ENCODE measurements at regions not wholly inside any gene's neighbourhood (a gene's known extent, or its start where the extent isn't known, plus 50 kb on each side); places are given as distances from the start of the nearest gene placed in this dataset.

GRCh38 chr4:14524276-14524675 is 478.0 kb upstream of the CPEB2 start:
- no peak overlapping the region for H3K4me3 Mint-ChIP-seq
- no peaks in the 10 kb centered on the region for H3K4me1 Mint-ChIP-seq (ENCODE audit: low read depth)
- no peak overlapping the region for H3K27ac Mint-ChIP-seq
- H3K9me3 Mint-ChIP-seq, result peaks cover 12% of the 10 kb centered on the region
- no peaks in the 10 kb centered on the region for H3K27me3 Mint-ChIP-seq
- intact Hi-C loops (cut with micrococcal nuclease), result no loop called here
- H3K36me3 Mint-ChIP-seq (ENCODE audit: low read depth), result no peaks in the 10 kb centered on the region

DNA sequence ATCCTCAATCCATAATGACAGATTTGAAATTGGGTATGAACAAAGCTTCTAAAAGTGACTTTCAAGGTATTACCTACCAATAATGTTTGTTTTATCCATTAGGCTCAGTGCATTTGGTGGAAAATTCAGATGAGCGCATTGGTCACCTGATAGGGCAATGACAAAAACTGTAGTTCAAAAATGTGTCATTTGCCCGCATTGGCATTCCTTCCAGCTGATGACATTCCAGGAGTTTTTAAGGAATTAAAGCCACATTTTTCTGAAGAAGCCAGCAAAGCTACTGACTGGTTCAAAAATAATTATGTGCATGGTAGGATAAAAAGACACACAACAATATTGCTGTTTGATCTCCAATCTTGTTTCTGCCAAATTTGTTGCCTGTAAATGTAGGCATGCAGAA is 473.4 kb upstream of the CPEB2 start:
- Mint-ChIP-seq H3K4me1 (ENCODE audit: low read depth) (peaks cover 5% of the 10 kb centered on the region), H3K4me3 (no peak overlapping the region), H3K9me3 (no peaks in the 10 kb centered on the region), H3K36me3 (ENCODE audit: low read depth) (no peaks in the 10 kb centered on the region), H3K27me3 (no peaks in the 10 kb centered on the region), H3K27ac (no peak overlapping the region)
- intact Hi-C loops (cut with micrococcal nuclease), result no loop called here

- Mint-ChIP-seq H3K4me3 (no peak overlapping the region), H3K36me3 (ENCODE audit: low read depth) (no peaks in the 10 kb centered on the region), H3K9me3 (no peaks in the 10 kb centered on the region), H3K4me1 (ENCODE audit: low read depth) (peaks cover 5% of the 10 kb centered on the region), H3K27me3 (no peaks in the 10 kb centered on the region), H3K27ac (no peak overlapping the region)
- intact Hi-C loops (cut with micrococcal nuclease), result no loop called here
Observed at GRCh38 chr4:14529653-14530052, 472.6 kb upstream of the CPEB2 start.

- intact Hi-C loops (cut with micrococcal nuclease), result no loop called here
- no peak overlapping the region for H3K27ac Mint-ChIP-seq
Observed at GRCh38 chr4:14532436-14532835, 469.8 kb upstream of the CPEB2 start.

DNA sequence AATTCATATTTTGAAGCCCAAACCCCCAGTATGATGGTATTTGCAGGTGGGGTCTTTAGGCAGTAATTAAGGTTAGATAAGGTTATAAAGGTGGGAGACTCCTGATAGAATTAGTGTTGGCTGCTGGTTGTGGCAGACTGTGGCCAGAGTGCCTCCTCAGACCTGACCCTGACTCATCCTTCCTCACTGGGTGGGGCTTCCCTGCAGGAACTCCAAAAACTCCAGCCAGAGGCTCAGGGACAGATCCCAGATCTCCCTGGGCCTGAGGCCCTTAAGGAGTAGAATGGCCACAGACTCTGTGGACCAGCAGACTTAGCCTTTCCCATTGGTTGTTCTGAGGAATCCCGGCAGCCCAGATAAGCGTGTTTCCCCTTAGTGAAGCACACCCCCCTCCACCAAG is 463.0 kb upstream of the CPEB2 start:
- Mint-ChIP-seq H3K36me3 (ENCODE audit: low read depth) (no peaks in the 10 kb centered on the region), H3K27me3 (no peaks in the 10 kb centered on the region), H3K27ac (no peak overlapping the region), H3K4me3 (no peak overlapping the region), H3K4me1 (ENCODE audit: low read depth) (no peaks in the 10 kb centered on the region), H3K9me3 (peaks cover 33% of the 10 kb centered on the region)
- intact Hi-C loops (cut with micrococcal nuclease), result no loop called here

More at GRCh38 chr4:14532436-14532835, 469.8 kb upstream of the CPEB2 start:
- Mint-ChIP-seq H3K4me3 (no peak overlapping the region), H3K9me3 (no peaks in the 10 kb centered on the region), H3K36me3 (ENCODE audit: low read depth) (no peaks in the 10 kb centered on the region), H3K4me1 (ENCODE audit: low read depth) (peaks cover 5% of the 10 kb centered on the region), H3K27me3 (no peaks in the 10 kb centered on the region)

- Mint-ChIP-seq H3K27ac (no peak overlapping the region), H3K36me3 (ENCODE audit: low read depth) (no peaks in the 10 kb centered on the region), H3K4me1 (ENCODE audit: low read depth) (no peaks in the 10 kb centered on the region), H3K27me3 (no peaks in the 10 kb centered on the region), H3K9me3 (peaks cover 46% of the 10 kb centered on the region), H3K4me3 (no peak overlapping the region)
- intact Hi-C loops (cut with micrococcal nuclease), result no loop called here
Observed at GRCh38 chr4:14545163-14545562, 457.1 kb upstream of the CPEB2 start.

DNA sequence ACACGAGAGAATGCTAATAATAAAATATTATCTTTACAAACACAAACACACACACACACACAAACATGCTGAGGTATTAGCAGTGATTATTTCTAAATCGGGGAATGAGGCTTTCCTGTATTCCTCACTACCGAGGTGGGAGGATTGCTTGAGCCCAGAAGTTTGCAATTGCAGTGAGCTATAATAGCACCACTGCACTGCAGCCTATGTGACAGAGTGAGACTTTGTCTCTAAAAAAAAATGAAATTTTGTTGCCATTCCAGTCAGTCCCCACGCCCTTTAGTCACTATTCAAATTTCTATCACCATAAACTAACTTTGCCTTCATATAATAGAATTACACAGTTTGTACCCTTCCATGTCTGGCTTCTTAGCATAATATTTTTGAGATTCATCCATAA is 456.5 kb upstream of the CPEB2 start:
- H3K36me3 Mint-ChIP-seq (ENCODE audit: low read depth), result no peaks in the 10 kb centered on the region
- peaks cover 41% of the 10 kb centered on the region for H3K9me3 Mint-ChIP-seq
- H3K27me3 Mint-ChIP-seq, result no peaks in the 10 kb centered on the region
- no peaks in the 10 kb centered on the region for H3K4me1 Mint-ChIP-seq (ENCODE audit: low read depth)
- no peak overlapping the region for H3K27ac Mint-ChIP-seq
- no peak overlapping the region for H3K4me3 Mint-ChIP-seq
- intact Hi-C loops (cut with micrococcal nuclease), result no loop called here

GRCh38 chr4:14552119-14552518 is 450.2 kb upstream of the CPEB2 start:
- intact Hi-C loops (cut with micrococcal nuclease), result no loop called here
- Mint-ChIP-seq H3K4me1 (ENCODE audit: low read depth) (no peaks in the 10 kb centered on the region), H3K4me3 (no peak overlapping the region), H3K9me3 (peaks cover 18% of the 10 kb centered on the region), H3K36me3 (ENCODE audit: low read depth) (no peaks in the 10 kb centered on the region), H3K27ac (no peak overlapping the region), H3K27me3 (no peaks in the 10 kb centered on the region)

DNA sequence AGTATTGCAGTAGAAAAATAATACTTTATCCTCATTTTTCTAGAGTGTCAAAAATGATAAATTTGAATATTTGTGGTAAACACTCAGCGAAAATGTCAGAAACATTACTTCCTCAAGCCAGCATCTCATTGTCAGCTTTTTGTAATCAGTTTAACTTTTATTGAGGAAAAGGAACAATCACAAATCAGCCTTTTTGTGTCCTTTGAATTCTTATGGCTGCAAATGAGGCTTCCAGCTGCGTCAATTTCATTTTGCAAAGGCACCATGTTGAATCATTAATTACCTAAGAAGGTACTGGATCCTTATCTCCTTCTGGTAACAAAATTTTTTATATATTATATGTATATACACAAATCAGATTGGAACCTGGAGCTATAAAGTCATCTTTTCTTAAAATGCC is 442.6 kb upstream of the CPEB2 start:
- Mint-ChIP-seq H3K27me3 (no peaks in the 10 kb centered on the region), H3K27ac (no peak overlapping the region)

DNA sequence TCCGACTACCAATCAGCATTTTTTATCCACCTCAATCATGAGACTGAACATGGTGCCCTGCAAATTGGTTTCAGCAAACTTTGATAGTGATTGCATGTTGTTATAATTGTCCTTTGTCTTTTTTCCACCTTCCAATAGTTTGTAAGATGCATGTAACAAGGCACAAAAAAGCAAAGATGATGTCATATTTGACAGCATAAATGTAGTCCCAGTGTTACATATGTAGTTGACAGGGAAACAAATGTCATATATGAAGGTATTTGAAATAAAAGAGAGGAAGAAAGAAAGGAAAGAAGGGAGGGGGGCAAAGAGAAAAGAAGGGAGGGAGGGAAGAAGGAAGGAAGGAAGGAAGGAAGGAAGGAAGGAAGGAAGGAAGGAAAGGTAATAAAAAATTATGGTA is 441.7 kb upstream of the CPEB2 start:
- Mint-ChIP-seq H3K27me3 (no peaks in the 10 kb centered on the region), H3K4me3 (no peak overlapping the region), H3K9me3 (peaks cover 14% of the 10 kb centered on the region), H3K27ac (no peak overlapping the region), H3K4me1 (ENCODE audit: low read depth) (no peaks in the 10 kb centered on the region), H3K36me3 (ENCODE audit: low read depth) (no peaks in the 10 kb centered on the region)
- intact Hi-C loops (cut with micrococcal nuclease), result no loop called here

More for the DNA sequence above, 442.6 kb upstream of the CPEB2 start:
- intact Hi-C loops (cut with micrococcal nuclease), result no loop called here
- Mint-ChIP-seq H3K36me3 (ENCODE audit: low read depth) (no peaks in the 10 kb centered on the region), H3K4me3 (no peak overlapping the region), H3K4me1 (ENCODE audit: low read depth) (no peaks in the 10 kb centered on the region), H3K9me3 (peaks cover 4% of the 10 kb centered on the region)

GRCh38 chr4:14562901-14563300 is 439.4 kb upstream of the CPEB2 start:
- H3K4me1 Mint-ChIP-seq (ENCODE audit: low read depth), result no peaks in the 10 kb centered on the region
- no peaks in the 10 kb centered on the region for H3K36me3 Mint-ChIP-seq (ENCODE audit: low read depth)
- intact Hi-C loops (cut with micrococcal nuclease), result no loop called here
- peaks cover 20% of the 10 kb centered on the region for H3K9me3 Mint-ChIP-seq
- H3K27ac Mint-ChIP-seq, result no peak overlapping the region
- no peaks in the 10 kb centered on the region for H3K27me3 Mint-ChIP-seq
- no peak overlapping the region for H3K4me3 Mint-ChIP-seq

- no peak overlapping the region for H3K27ac Mint-ChIP-seq
- H3K36me3 Mint-ChIP-seq (ENCODE audit: low read depth), result no peaks in the 10 kb centered on the region
- intact Hi-C loops (cut with micrococcal nuclease), result no loop called here
Observed at GRCh38 chr4:14564281-14564680, 438.0 kb upstream of the CPEB2 start.

DNA sequence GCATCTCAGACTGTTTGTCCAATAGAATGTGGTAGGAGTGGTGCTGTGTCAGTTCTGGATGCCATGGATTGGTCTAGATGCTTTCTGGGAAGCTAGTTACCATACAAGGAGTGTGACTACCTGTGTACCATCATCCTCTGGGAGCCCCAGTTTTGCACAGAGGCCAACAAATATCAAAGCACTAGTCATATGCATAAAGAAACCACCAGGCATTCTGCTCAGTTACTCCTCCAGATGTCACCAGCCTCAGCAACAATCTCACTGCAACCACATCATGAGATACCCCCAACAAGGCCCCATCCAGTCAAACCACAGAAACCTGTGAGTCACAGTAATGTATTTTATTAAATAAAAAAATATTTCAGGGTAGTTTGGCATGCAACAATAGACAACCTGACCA is 435.8 kb upstream of the CPEB2 start:
- Mint-ChIP-seq H3K9me3 (peaks cover 20% of the 10 kb centered on the region), H3K4me3 (no peak overlapping the region), H3K36me3 (ENCODE audit: low read depth) (no peaks in the 10 kb centered on the region), H3K27me3 (no peaks in the 10 kb centered on the region), H3K27ac (no peak overlapping the region), H3K4me1 (ENCODE audit: low read depth) (no peaks in the 10 kb centered on the region)
- intact Hi-C loops (cut with micrococcal nuclease), result no loop called here

More at GRCh38 chr4:14564281-14564680, 438.0 kb upstream of the CPEB2 start:
- Mint-ChIP-seq H3K4me3 (no peak overlapping the region), H3K9me3 (peaks cover 20% of the 10 kb centered on the region), H3K4me1 (ENCODE audit: low read depth) (no peaks in the 10 kb centered on the region), H3K27me3 (no peaks in the 10 kb centered on the region)

DNA sequence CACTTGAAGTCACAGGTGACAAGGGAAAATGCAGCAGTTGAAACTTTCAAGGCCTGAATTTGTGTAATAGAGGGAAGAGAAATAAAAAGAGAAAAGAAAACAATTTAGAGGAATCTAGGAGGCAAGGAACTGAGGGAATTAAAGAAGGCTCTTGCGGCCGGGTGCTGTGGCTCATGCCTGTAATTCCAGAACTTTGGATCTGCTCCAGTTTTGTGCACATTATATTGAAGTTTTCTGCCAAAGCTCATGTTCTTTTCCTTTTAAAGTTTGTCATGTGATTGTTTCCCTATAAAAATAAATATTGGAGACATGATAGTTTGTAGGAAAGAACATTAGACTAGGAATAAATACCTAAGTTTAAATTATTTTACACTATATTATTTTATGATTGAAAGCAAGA is 433.9 kb upstream of the CPEB2 start:
- H3K27ac Mint-ChIP-seq, result no peak overlapping the region
- no peaks in the 10 kb centered on the region for H3K4me1 Mint-ChIP-seq (ENCODE audit: low read depth)
- no peak overlapping the region for H3K4me3 Mint-ChIP-seq
- no peaks in the 10 kb centered on the region for H3K27me3 Mint-ChIP-seq
- peaks cover 20% of the 10 kb centered on the region for H3K9me3 Mint-ChIP-seq
- intact Hi-C loops (cut with micrococcal nuclease), result no loop called here
- no peaks in the 10 kb centered on the region for H3K36me3 Mint-ChIP-seq (ENCODE audit: low read depth)

- peaks cover 17% of the 10 kb centered on the region for H3K9me3 Mint-ChIP-seq
Observed at GRCh38 chr4:14575289-14575688, 427.0 kb upstream of the CPEB2 start.

More at GRCh38 chr4:14575289-14575688, 427.0 kb upstream of the CPEB2 start:
- Mint-ChIP-seq H3K27ac (no peak overlapping the region), H3K4me1 (ENCODE audit: low read depth) (no peaks in the 10 kb centered on the region), H3K36me3 (ENCODE audit: low read depth) (no peaks in the 10 kb centered on the region), H3K27me3 (no peaks in the 10 kb centered on the region), H3K4me3 (no peak overlapping the region)
- intact Hi-C loops (cut with micrococcal nuclease), result no loop called here

All from dendritic cell treated with granulocyte-macrophage colony-stimulating factor and Interleukin-4, amounts not matched to agents 40 ng/mL and 50 ng/mL, for 4 days (primary cell).